ENCODE measurements at regions not wholly inside any gene's neighbourhood (a gene's known extent, or its start where the extent isn't known, plus 50 kb on each side); places are given as distances from the start of the nearest gene placed in this dataset.

- Histone ChIP-seq H3K36me3 (no peaks in the 10 kb centered on the region), H3K9me3 (replicated peaks) (peaks cover 1% of the 10 kb centered on the region; the same call in 1 of the 2 replicates), H3K27me3 (replicated peaks) (no peaks in the 10 kb centered on the region), H3K27ac (no peak overlapping the region), H3K4me3 (no peak overlapping the region), H3K4me1 (replicated peaks) (no peaks in the 10 kb centered on the region)
- no peak for DNase-seq (ENCODE audit: low read depth in 1 of 2, low spot score in 2 of 2)
Observed at GRCh38 chr1:194734970-194735369, 1548.6 kb upstream of the B3GALT2 start.

GRCh38 chr1:194731025-194731424 is 1544.6 kb upstream of the B3GALT2 start:
- no peak for DNase-seq (ENCODE audit: low read depth in 1 of 2, low spot score in 2 of 2)
- H3K27me3 ChIP-seq (replicated peaks) = no peaks in the 10 kb centered on the region
- no peaks in the 10 kb centered on the region for H3K4me1 ChIP-seq (replicated peaks)
- H3K36me3 ChIP-seq = no peaks in the 10 kb centered on the region
- H3K4me3 ChIP-seq = no peak overlapping the region
- no peak overlapping the region for H3K27ac ChIP-seq
- no peaks in the 10 kb centered on the region; the same call in 1 of the 2 replicates for H3K9me3 ChIP-seq (replicated peaks)

GRCh38 chr1:194730304-194730703 is 1543.9 kb upstream of the B3GALT2 start:
- Histone ChIP-seq H3K9me3 (replicated peaks) (no peaks in the 10 kb centered on the region; the same call in 1 of the 2 replicates), H3K36me3 (no peaks in the 10 kb centered on the region), H3K4me3 (no peak overlapping the region), H3K27me3 (replicated peaks) (no peaks in the 10 kb centered on the region), H3K4me1 (replicated peaks) (no peaks in the 10 kb centered on the region), H3K27ac (no peak overlapping the region)
- DNase-seq (ENCODE audit: low read depth in 1 of 2, low spot score in 2 of 2) = no peak

- H3K4me3 ChIP-seq = no peak overlapping the region
- no peaks in the 10 kb centered on the region for H3K36me3 ChIP-seq
- no peaks in the 10 kb centered on the region for H3K4me1 ChIP-seq (replicated peaks)
- no peak for DNase-seq (ENCODE audit: low read depth in 1 of 2, low spot score in 2 of 2)
- no peaks in the 10 kb centered on the region for H3K27me3 ChIP-seq (replicated peaks)
- no peak overlapping the region for H3K27ac ChIP-seq
- H3K9me3 ChIP-seq (replicated peaks) = no peaks in the 10 kb centered on the region; the same call in 1 of the 2 replicates
Observed at GRCh38 chr1:194723067-194723466, 1536.7 kb upstream of the B3GALT2 start.

- DNase-seq (ENCODE audit: low read depth in 1 of 2, low spot score in 2 of 2) = no peak
- H3K36me3 ChIP-seq = no peaks in the 10 kb centered on the region
Observed at GRCh38 chr1:194717941-194718340, 1531.5 kb upstream of the B3GALT2 start.

GRCh38 chr1:194717334-194717733 is 1530.9 kb upstream of the B3GALT2 start:
- no peak for DNase-seq (ENCODE audit: low read depth in 1 of 2, low spot score in 2 of 2)
- Histone ChIP-seq H3K36me3 (no peaks in the 10 kb centered on the region), H3K27me3 (replicated peaks) (no peaks in the 10 kb centered on the region), H3K27ac (no peak overlapping the region), H3K9me3 (replicated peaks) (no peaks in the 10 kb centered on the region), H3K4me1 (replicated peaks) (no peaks in the 10 kb centered on the region), H3K4me3 (no peak overlapping the region)

More at GRCh38 chr1:194717941-194718340, 1531.5 kb upstream of the B3GALT2 start:
- Histone ChIP-seq H3K9me3 (replicated peaks) (no peaks in the 10 kb centered on the region), H3K4me3 (no peak overlapping the region), H3K27me3 (replicated peaks) (no peaks in the 10 kb centered on the region), H3K4me1 (replicated peaks) (no peaks in the 10 kb centered on the region), H3K27ac (no peak overlapping the region)

- no peak overlapping the region for H3K27ac ChIP-seq
- no peaks in the 10 kb centered on the region for H3K27me3 ChIP-seq (replicated peaks)
- H3K4me1 ChIP-seq (replicated peaks) = no peaks in the 10 kb centered on the region
- no peak overlapping the region for H3K4me3 ChIP-seq
- no peaks in the 10 kb centered on the region for H3K9me3 ChIP-seq (replicated peaks)
- H3K36me3 ChIP-seq = no peaks in the 10 kb centered on the region
- DNase-seq (ENCODE audit: low read depth in 1 of 2, low spot score in 2 of 2) = no peak
Observed at GRCh38 chr1:194710671-194711070, 1524.3 kb upstream of the B3GALT2 start.

- DNase-seq (ENCODE audit: low read depth in 1 of 2, low spot score in 2 of 2) = no peak
- Histone ChIP-seq H3K9me3 (replicated peaks) (no peaks in the 10 kb centered on the region), H3K4me1 (replicated peaks) (no peaks in the 10 kb centered on the region), H3K4me3 (no peak overlapping the region), H3K36me3 (no peaks in the 10 kb centered on the region), H3K27me3 (replicated peaks) (no peaks in the 10 kb centered on the region), H3K27ac (no peak overlapping the region)
Observed at GRCh38 chr1:194709439-194709838, 1523.0 kb upstream of the B3GALT2 start.

- H3K36me3 ChIP-seq = no peaks in the 10 kb centered on the region
- H3K27ac ChIP-seq = no peak overlapping the region
- no peaks in the 10 kb centered on the region for H3K27me3 ChIP-seq (replicated peaks)
- no peaks in the 10 kb centered on the region for H3K4me1 ChIP-seq (replicated peaks)
- H3K9me3 ChIP-seq (replicated peaks) = no peaks in the 10 kb centered on the region
- H3K4me3 ChIP-seq = no peak overlapping the region
- DNase-seq (ENCODE audit: low read depth in 1 of 2, low spot score in 2 of 2) = no peak
Observed at GRCh38 chr1:194707074-194707473, 1520.7 kb upstream of the B3GALT2 start.

- DNase-seq (ENCODE audit: low read depth in 1 of 2, low spot score in 2 of 2) = no peak
- no peaks in the 10 kb centered on the region for H3K36me3 ChIP-seq
- no peak overlapping the region for H3K4me3 ChIP-seq
- no peaks in the 10 kb centered on the region for H3K27me3 ChIP-seq (replicated peaks)
- H3K9me3 ChIP-seq (replicated peaks) = no peaks in the 10 kb centered on the region
- no peak overlapping the region for H3K27ac ChIP-seq
- H3K4me1 ChIP-seq (replicated peaks) = no peaks in the 10 kb centered on the region
Observed at GRCh38 chr1:194705123-194705854, 1518.9 kb upstream of the B3GALT2 start.

- Histone ChIP-seq H3K4me3 (no peak overlapping the region), H3K27me3 (replicated peaks) (no peaks in the 10 kb centered on the region), H3K4me1 (replicated peaks) (no peaks in the 10 kb centered on the region), H3K36me3 (no peaks in the 10 kb centered on the region), H3K9me3 (replicated peaks) (no peaks in the 10 kb centered on the region), H3K27ac (no peak overlapping the region)
- no peak for DNase-seq (ENCODE audit: low read depth in 1 of 2, low spot score in 2 of 2)
Observed at GRCh38 chr1:194698908-194699318, 1512.5 kb upstream of the B3GALT2 start.

- Histone ChIP-seq H3K36me3 (no peaks in the 10 kb centered on the region), H3K27me3 (replicated peaks) (no peaks in the 10 kb centered on the region), H3K27ac (no peak overlapping the region), H3K4me1 (replicated peaks) (no peaks in the 10 kb centered on the region), H3K4me3 (no peak overlapping the region), H3K9me3 (replicated peaks) (no peaks in the 10 kb centered on the region)
- DNase-seq (ENCODE audit: low read depth in 1 of 2, low spot score in 2 of 2) = no peak
Observed at GRCh38 chr1:194693244-194693643, 1506.8 kb upstream of the B3GALT2 start.

GRCh38 chr1:194684636-194685035 is 1498.2 kb upstream of the B3GALT2 start:
- Histone ChIP-seq H3K9me3 (replicated peaks) (no peaks in the 10 kb centered on the region; the same call in 1 of the 2 replicates), H3K4me3 (no peak overlapping the region), H3K4me1 (replicated peaks) (no peaks in the 10 kb centered on the region), H3K27ac (no peak overlapping the region), H3K27me3 (replicated peaks) (no peaks in the 10 kb centered on the region), H3K36me3 (no peaks in the 10 kb centered on the region)
- no peak for DNase-seq (ENCODE audit: low read depth in 1 of 2, low spot score in 2 of 2)

- 0 out of 2 replicates have a peak, but pooled peaks cover 4% of the 10 kb centered on the region for H3K9me3 ChIP-seq (replicated peaks)
- no peak overlapping the region for H3K27ac ChIP-seq
- DNase-seq (ENCODE audit: low read depth in 1 of 2, low spot score in 2 of 2) = no peak
- H3K4me3 ChIP-seq = no peak overlapping the region
- H3K4me1 ChIP-seq (replicated peaks) = no peaks in the 10 kb centered on the region
- no peaks in the 10 kb centered on the region for H3K36me3 ChIP-seq
- H3K27me3 ChIP-seq (replicated peaks) = no peaks in the 10 kb centered on the region
Observed at GRCh38 chr1:194658090-194658439, 1471.7 kb upstream of the B3GALT2 start.

- no peak overlapping the region for H3K27ac ChIP-seq
- DNase-seq (ENCODE audit: low read depth in 1 of 2, low spot score in 2 of 2) = no peak
- H3K4me3 ChIP-seq = no peak overlapping the region
- no peaks in the 10 kb centered on the region for H3K4me1 ChIP-seq (replicated peaks)
- no peaks in the 10 kb centered on the region for H3K36me3 ChIP-seq
- H3K27me3 ChIP-seq (replicated peaks) = no peaks in the 10 kb centered on the region
- 0 out of 2 replicates have a peak, but pooled peaks cover 4% of the 10 kb centered on the region for H3K9me3 ChIP-seq (replicated peaks)
Observed at GRCh38 chr1:194654956-194655355, 1468.5 kb upstream of the B3GALT2 start.

All from SJSA1 (cell line).